Hepatocyte (in vitro differentiated cells): ENCODE measurements at regions not wholly inside any gene's neighbourhood (a gene's known extent, or its start where the extent isn't known, plus 50 kb on each side); places are given as distances from the start of the nearest gene placed in this dataset.
"Not testable (repeated sequence)": the region's sequence is repeated elsewhere in the genome, so short reads cannot be mapped to it uniquely, and the experiment has no call there.

Experiments
- CTCF ChIP-seq: fragments of 200-600 bp; sonication (generic); IDR thresholded peaks from 2 replicates; pipeline ENCODE4 v1.5.1; 2016; ENCODE audit warnings: antibody characterized with exemption, mild to moderate bottlenecking; ENCODE audit not compliant: poor library complexity
- EZH2 ChIP-seq: fragments of 200-600 bp; sonication (generic); IDR thresholded peaks from 2 replicates; pipeline ENCODE4 v1.6.1; 2016; ENCODE audit warnings: antibody characterized with exemption, mild to moderate bottlenecking, borderline replicate concordance
- EZH2phosphoT487 ChIP-seq: fragments of 200-600 bp; sonication (generic); IDR thresholded peaks from one replicate; pipeline ENCODE4 v1.6.1; 2018; ENCODE audit warnings: antibody characterized with exemption, mild to moderate bottlenecking, low read depth, moderate library complexity; ENCODE audit not compliant: unreplicated experiment, severe bottlenecking

GRCh38 chr10:78102593-78102992 lies 68.9 kb downstream of the RPS24 start:
- TF ChIP-seq CTCF, EZH2, EZH2phosphoT487: not testable (repeated sequence)
